Body of pancreas (tissue), 4 donors: ENCODE measurements at regions not wholly inside any gene's neighbourhood (a gene's known extent, or its start where the extent isn't known, plus 50 kb on each side); places are given as distances from the start of the nearest gene placed in this dataset.
A peak's percentile ranks its signal among the peaks of the same experiment; 100 is the strongest.

ENCODE experiments used
- ATAC-seq: fragments of 150-250 bp; one replicate; pipeline ENCODE4 v1.9.1; 2016
- DNase-seq, 4 donors: peaks; one replicate each; pipeline ENCODE4 v3.0.0-alpha.2; 2019
- H3K27ac ChIP-seq, 4 donors: fragments of 200-600 bp; sonication (generic); 1 replicate in 3 of 4; 2 replicates in 1 of 4; pipeline versions ENCODE4 v1.5.1 to v1.6.1; 2016 to 2019; ENCODE audit warnings: mild to moderate bottlenecking in 1 of 4, mixed read lengths in 1 of 4, moderate library complexity in 1 of 4
- H3K27me3 ChIP-seq, 2 donors: fragments of 200-600 bp; sonication (generic); one replicate each; pipeline ENCODE4 v1.6.0; 2016; ENCODE audit warnings: mild to moderate bottlenecking in 1 of 2
- H3K36me3 ChIP-seq, 2 donors: fragments of 200-600 bp; sonication (generic); replicated peaks in 1 of 2; 2 replicates each; pipeline ENCODE4 v1.5.1; 2016; ENCODE audit warnings: low read depth in 2 of 2; ENCODE audit not compliant: insufficient read depth in 1 of 2
- H3K4me1 ChIP-seq: fragments of 200-600 bp; sonication (generic); one replicate; pipeline ENCODE4 v1.6.0; 2016
- H3K4me3 ChIP-seq, 2 donors: fragments of 200-600 bp; sonication (generic); 1 replicate in 1 of 2; 2 replicates in 1 of 2; pipeline ENCODE4 v1.5.1; 2016 to 2019
- H3K9me3 ChIP-seq, 3 donors: fragments of 200-600 bp; sonication (generic); 1 replicate in 2 of 3; 2 replicates in 1 of 3; pipeline ENCODE4 v1.5.1; 2016
- POLR2A ChIP-seq, 3 donors: fragments of 450-650 bp; IDR thresholded peaks; one replicate each; pipeline ENCODE4 v1.6.1; 2016; ENCODE audit warnings: antibody characterized with exemption in 3 of 3, mild to moderate bottlenecking in 2 of 3
- WGBS, 2 donors: methylation state at CpG; one replicate each; pipeline ENCODE4 v1.1.5; 2017; 5-methylcytosine and 5-hydroxymethylcytosine counted together
- intact Hi-C: fragments of 100-400 bp; cut with DNase I; formaldehyde crosslinking; loops from one replicate; pipeline ENCODE4 v1.15.1; 2023
- TF ChIP-seq, protein P1 (sequence below), 7 experiments: fragments of 450-650 bp in 4 of 7; fragments of 200-600 bp in 3 of 7; sonication (generic) in 3 of 7; IDR thresholded peaks; one replicate each; pipeline ENCODE4 v1.5.1; 2016 to 2019; ENCODE audit warnings: antibody characterized with exemption in 7 of 7

DNA sequence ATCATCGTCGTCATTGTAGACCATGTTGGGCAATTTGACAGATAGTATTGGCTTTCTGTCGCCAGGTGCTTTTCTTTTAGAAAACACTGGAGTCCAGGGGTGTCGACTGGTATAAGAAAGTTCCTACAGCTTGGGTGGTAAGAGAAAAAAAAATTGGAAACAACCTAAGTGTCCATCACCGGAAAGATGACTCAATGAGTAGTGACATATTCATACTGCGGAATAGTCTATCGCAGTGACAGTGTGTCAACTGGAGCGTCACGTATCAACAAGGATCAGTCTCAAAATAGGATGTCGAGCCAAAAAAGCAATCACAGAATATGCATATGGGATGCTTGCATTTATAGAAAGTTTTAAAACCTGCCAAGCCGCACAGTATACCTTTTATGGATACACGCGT, 157.6 kb downstream of the MN1 start:
- intact Hi-C loops: no loop called here
- H3K4me3 ChIP-seq: no peak overlapping the region
- 85 to 88% methylated on average over 13 of the region's 13 CpGs for WGBS, 2 donors
- ATAC-seq (no peak), DNase-seq (no peak)
- TF ChIP-seq, protein P1, sequence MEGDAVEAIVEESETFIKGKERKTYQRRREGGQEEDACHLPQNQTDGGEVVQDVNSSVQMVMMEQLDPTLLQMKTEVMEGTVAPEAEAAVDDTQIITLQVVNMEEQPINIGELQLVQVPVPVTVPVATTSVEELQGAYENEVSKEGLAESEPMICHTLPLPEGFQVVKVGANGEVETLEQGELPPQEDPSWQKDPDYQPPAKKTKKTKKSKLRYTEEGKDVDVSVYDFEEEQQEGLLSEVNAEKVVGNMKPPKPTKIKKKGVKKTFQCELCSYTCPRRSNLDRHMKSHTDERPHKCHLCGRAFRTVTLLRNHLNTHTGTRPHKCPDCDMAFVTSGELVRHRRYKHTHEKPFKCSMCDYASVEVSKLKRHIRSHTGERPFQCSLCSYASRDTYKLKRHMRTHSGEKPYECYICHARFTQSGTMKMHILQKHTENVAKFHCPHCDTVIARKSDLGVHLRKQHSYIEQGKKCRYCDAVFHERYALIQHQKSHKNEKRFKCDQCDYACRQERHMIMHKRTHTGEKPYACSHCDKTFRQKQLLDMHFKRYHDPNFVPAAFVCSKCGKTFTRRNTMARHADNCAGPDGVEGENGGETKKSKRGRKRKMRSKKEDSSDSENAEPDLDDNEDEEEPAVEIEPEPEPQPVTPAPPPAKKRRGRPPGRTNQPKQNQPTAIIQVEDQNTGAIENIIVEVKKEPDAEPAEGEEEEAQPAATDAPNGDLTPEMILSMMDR (IDR thresholded peaks at IDR 0.05): no peak
- TF ChIP-seq POLR2A (IDR thresholded peaks at IDR 0.05): no peak
- H3K27ac ChIP-seq: no peak overlapping the region
- no peaks in the 10 kb centered on the region for H3K9me3 ChIP-seq
- H3K27me3 ChIP-seq: no peaks in the 10 kb centered on the region
- no peaks in the 10 kb centered on the region for H3K36me3 ChIP-seq
- H3K4me1 ChIP-seq: peaks cover 11% of the 10 kb centered on the region

DNA sequence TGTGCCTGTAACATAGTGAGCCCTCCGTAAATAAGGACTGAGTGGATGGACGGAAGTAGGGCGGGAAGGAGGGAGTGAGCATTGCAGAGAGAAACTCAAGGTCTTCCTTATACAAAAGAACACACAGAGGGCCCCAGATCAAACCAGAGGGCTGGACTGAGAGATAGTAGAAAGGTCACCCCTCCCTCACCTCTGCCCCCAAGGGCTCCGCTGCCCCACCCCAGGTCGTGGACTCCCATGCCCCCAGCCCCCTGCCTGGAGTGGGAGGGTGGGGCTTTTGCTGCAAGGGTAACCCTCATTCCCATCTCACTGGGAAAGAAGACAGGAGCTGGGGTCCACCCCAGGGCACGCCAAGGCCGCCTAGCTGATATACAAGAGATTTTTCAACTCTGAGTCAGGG, 157.0 kb downstream of the MN1 start:
- H3K27me3 ChIP-seq: no peaks in the 10 kb centered on the region
- TF ChIP-seq, protein P1 (IDR thresholded peaks at IDR 0.05): no peak
- TF ChIP-seq POLR2A (IDR thresholded peaks at IDR 0.05): no peak
- H3K4me3 ChIP-seq: no peak overlapping the region
- H3K9me3 ChIP-seq: no peaks in the 10 kb centered on the region
- DNase-seq (no peak), ATAC-seq (no peak)
- H3K4me1 ChIP-seq: peaks cover 11% of the 10 kb centered on the region
- 79 to 89% methylated on average over 5 to 7 of the region's 7 CpGs for WGBS, 2 donors
- H3K36me3 ChIP-seq: no peaks in the 10 kb centered on the region
- H3K27ac ChIP-seq: no peak overlapping the region
- intact Hi-C loops: no loop called here

DNA sequence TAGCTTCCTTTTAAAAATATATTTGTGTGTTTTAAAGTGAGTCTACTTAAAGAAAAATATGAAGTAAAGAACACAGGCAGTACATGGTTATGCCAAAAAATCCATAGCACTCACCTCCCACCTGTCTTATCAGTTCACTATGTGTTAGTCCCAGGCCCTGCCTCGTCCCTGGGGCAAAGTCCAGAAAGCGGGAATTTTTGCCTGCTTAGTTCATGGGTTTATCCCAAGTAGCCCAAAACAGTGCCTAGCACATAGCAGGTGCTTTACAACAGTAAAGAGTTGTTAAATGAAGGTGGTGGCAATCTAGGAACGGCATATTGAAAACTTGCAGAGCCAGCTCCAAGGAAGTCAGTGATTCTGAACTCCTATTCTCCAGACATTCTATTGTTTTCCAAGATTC, 154.0 kb downstream of the MN1 start:
- TF ChIP-seq, protein P1 (IDR thresholded peaks at IDR 0.05): no peak
- TF ChIP-seq POLR2A (IDR thresholded peaks at IDR 0.05): no peak
- no peaks in the 10 kb centered on the region for H3K27me3 ChIP-seq
- H3K9me3 ChIP-seq: no peaks in the 10 kb centered on the region
- ATAC-seq (peak; percentile 56), DNase-seq (peak in 2 of 4 donors; percentile 26 to 38)
- peaks cover 11% of the 10 kb centered on the region for H3K4me1 ChIP-seq
- WGBS, 2 donors: 20 to 34% methylated on average over 3 of the region's 3 CpGs
- no peaks in the 10 kb centered on the region for H3K36me3 ChIP-seq
- intact Hi-C loops: no loop called here
- no peak overlapping the region for H3K4me3 ChIP-seq
- no peak overlapping the region for H3K27ac ChIP-seq

DNA sequence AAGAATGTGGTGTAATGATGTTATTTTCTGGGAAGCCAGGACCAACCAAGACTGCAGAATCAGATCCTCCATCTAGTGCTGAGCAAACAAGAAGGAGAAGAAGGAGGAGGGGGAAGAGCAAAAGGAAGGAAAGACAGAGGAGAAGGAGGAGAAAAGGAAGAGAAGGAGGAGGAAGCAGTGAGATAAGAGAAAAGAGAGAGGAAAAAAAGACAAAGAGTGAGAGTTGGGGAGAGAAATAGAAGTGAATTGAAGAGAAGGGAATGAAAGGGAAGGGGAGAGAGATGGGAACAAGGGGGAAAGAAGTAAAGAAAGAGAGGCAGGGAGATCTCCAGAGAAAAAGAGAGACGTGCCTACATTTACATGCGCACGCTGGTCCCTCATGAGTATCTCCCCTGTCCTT, 153.5 kb downstream of the MN1 start:
- Histone ChIP-seq H3K4me3 (no peak overlapping the region), H3K36me3 (no peaks in the 10 kb centered on the region), H3K9me3 (no peaks in the 10 kb centered on the region), H3K4me1 (peaks cover 11% of the 10 kb centered on the region), H3K27ac (no peak overlapping the region), H3K27me3 (no peaks in the 10 kb centered on the region)
- TF ChIP-seq POLR2A (IDR thresholded peaks at IDR 0.05): no peak
- TF ChIP-seq, protein P1 (IDR thresholded peaks at IDR 0.05): no peak
- DNase-seq (no peak), ATAC-seq (no peak)
- intact Hi-C loops: no loop called here
- 89 to 98% methylated on average over 3 of the region's 3 CpGs for WGBS, 2 donors

DNA sequence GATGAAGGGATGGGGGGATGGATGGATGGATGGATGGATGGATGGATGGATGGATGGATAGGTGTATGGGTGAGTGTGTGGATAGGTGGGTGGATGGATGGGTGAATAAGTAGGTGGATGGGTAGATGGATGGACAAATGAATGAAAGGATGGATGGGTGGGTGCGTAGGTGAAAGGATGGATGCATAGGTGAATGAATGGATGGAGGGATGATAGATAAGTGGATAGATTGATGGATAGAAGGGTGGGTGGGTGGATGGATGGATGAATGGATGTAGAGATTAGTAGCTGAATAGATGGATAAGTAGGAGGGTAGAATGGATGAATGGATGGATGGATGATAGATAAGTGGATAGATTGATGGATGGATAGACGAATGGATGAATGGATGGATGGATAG, 152.7 kb downstream of the MN1 start:
- TF ChIP-seq POLR2A (IDR thresholded peaks at IDR 0.05): no peak
- TF ChIP-seq, protein P1 (IDR thresholded peaks at IDR 0.05): no peak
- 88 to 98% methylated on average over 2 of the region's 2 CpGs for WGBS, 2 donors
- DNase-seq (no peak), ATAC-seq (no peak)
- peaks cover 11% of the 10 kb centered on the region for H3K4me1 ChIP-seq
- no peak overlapping the region for H3K4me3 ChIP-seq
- no peaks in the 10 kb centered on the region for H3K9me3 ChIP-seq
- no peaks in the 10 kb centered on the region for H3K27me3 ChIP-seq
- intact Hi-C loops: no loop called here
- no peak overlapping the region for H3K27ac ChIP-seq
- H3K36me3 ChIP-seq: no peaks in the 10 kb centered on the region
